Thoracic aorta (tissue), 2 donors: ENCODE measurements at regions not wholly inside any gene's neighbourhood (a gene's known extent, or its start where the extent isn't known, plus 50 kb on each side); places are given as distances from the start of the nearest gene placed in this dataset.

Experiments
- ATAC-seq: fragments of 150-250 bp; one replicate; pipeline ENCODE4 v1.8.0; 2017; ENCODE audit warnings: low read depth; ENCODE audit not compliant: insufficient number of reproducible peaks, low FRiP score
- DNase-seq: peaks from one replicate; pipeline ENCODE4 v3.0.0-alpha.2; 2020; ENCODE audit warnings: low spot score
- H3K27ac ChIP-seq, 2 donors: fragments of 200-600 bp; sonication (generic); 1 replicate in 1 of 2; 2 replicates in 1 of 2; pipeline ENCODE4 v1.5.1; 2016; ENCODE audit warnings: mild to moderate bottlenecking in 2 of 2, moderate library complexity in 2 of 2
- H3K27me3 ChIP-seq: fragments of 200-600 bp; sonication (generic); replicated peaks from 2 replicates; pipeline ENCODE4 v1.6.0; 2016; ENCODE audit warnings: mild to moderate bottlenecking; ENCODE audit not compliant: insufficient read depth
- H3K36me3 ChIP-seq: fragments of 200-600 bp; sonication (generic); one replicate; pipeline ENCODE4 v1.5.1; 2016
- H3K4me1 ChIP-seq, 2 donors: fragments of 200-600 bp; sonication (generic); 1 replicate in 1 of 2; 2 replicates in 1 of 2; pipeline versions ENCODE4 v1.5.1 to v1.6.0; 2016; ENCODE audit warnings: low read depth in 2 of 2, mild to moderate bottlenecking in 1 of 2; ENCODE audit not compliant: control insufficient read depth in 1 of 2
- H3K4me3 ChIP-seq: fragments of 200-600 bp; sonication (generic); 2 replicates; pipeline ENCODE4 v1.5.1; 2016; ENCODE audit warnings: mild to moderate bottlenecking
- H3K9me3 ChIP-seq: fragments of 200-600 bp; sonication (generic); 2 replicates; pipeline ENCODE4 v1.5.1; 2016
- TF ChIP-seq, protein P1 (sequence below): fragments of 200-600 bp; sonication (generic); IDR thresholded peaks from one replicate; pipeline ENCODE4 v1.5.1; 2019; ENCODE audit warnings: antibody characterized with exemption

DNA sequence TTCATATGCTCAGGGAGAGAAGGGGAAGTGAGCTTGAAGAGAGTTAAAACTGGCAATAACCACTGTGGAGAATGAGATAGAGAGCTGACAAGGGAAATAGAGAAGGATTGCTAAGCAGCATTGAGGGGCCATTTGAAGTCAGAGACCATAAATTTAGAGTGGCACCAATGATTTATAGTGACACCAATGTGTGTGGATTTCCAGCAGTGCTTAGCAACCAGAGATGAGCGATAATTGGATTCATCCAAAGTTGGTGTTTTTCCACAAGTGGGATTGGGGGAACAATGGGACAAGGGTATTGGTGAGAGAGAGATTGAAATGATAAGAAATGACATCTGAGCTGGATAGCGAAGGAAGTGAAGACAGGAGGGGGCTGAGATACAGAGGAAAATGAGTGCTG is 114.1 kb downstream of the C1orf94 start:
- H3K9me3 ChIP-seq, result no peaks in the 10 kb centered on the region
- no peaks in the 10 kb centered on the region for H3K4me1 ChIP-seq
- no peaks in the 10 kb centered on the region for H3K27me3 ChIP-seq
- no peaks in the 10 kb centered on the region for H3K36me3 ChIP-seq
- no peak for ATAC-seq
- TF ChIP-seq, protein P1, sequence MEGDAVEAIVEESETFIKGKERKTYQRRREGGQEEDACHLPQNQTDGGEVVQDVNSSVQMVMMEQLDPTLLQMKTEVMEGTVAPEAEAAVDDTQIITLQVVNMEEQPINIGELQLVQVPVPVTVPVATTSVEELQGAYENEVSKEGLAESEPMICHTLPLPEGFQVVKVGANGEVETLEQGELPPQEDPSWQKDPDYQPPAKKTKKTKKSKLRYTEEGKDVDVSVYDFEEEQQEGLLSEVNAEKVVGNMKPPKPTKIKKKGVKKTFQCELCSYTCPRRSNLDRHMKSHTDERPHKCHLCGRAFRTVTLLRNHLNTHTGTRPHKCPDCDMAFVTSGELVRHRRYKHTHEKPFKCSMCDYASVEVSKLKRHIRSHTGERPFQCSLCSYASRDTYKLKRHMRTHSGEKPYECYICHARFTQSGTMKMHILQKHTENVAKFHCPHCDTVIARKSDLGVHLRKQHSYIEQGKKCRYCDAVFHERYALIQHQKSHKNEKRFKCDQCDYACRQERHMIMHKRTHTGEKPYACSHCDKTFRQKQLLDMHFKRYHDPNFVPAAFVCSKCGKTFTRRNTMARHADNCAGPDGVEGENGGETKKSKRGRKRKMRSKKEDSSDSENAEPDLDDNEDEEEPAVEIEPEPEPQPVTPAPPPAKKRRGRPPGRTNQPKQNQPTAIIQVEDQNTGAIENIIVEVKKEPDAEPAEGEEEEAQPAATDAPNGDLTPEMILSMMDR, result no peak
- H3K4me3 ChIP-seq, result no peak overlapping the region
- DNase-seq, result no peak
- no peak overlapping the region for H3K27ac ChIP-seq

DNA sequence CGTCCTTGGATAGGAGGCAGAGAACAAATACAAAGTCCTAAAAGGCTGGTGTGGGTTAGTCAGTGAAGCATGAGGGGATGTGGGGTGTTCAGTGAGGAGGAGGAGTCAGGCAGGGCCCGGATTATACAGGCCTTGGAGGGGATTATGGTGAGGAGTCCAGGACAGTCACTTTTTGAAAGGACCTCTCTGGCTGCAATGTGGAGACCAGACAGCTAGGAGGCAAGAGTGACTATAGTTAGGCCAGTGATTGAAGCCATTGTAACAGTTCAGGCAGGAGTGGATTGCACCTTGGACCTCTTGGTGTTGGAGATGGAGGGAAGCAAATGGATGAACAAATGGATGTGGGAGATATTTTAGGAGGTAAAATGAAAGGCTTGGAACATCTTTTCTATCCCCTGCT is 115.8 kb downstream of the C1orf94 start:
- no peaks in the 10 kb centered on the region for H3K4me1 ChIP-seq
- TF ChIP-seq, protein P1, result no peak
- no peaks in the 10 kb centered on the region for H3K27me3 ChIP-seq
- H3K27ac ChIP-seq, result no peak overlapping the region
- no peak for DNase-seq
- H3K4me3 ChIP-seq, result no peak overlapping the region
- no peak for ATAC-seq
- H3K36me3 ChIP-seq, result no peaks in the 10 kb centered on the region
- H3K9me3 ChIP-seq, result no peaks in the 10 kb centered on the region

DNA sequence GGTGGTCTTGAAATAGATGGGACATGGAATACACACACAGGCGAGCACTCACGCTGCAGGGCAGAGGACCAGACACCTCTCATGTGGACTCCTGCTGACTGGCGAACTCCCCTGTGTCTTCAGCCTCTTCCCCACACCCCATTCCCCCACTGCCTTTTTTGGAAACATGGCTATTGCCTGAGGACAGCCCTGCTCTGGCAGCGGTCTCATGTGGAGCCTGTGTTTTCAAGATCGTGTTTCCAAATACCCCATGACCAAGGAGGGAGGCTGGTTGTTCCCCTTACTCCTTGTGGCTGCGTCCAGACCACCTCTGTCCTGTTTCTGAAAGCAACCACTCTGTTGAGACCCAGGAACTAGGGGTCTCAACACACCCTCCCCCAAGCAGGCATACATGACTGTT is 119.4 kb downstream of the C1orf94 start:
- TF ChIP-seq, protein P1, result no peak
- no peak for DNase-seq

GRCh38 chr1:34302798-34303197 is 126.1 kb downstream of the C1orf94 start:
- peaks cover 3% of the 10 kb centered on the region for H3K9me3 ChIP-seq
- ATAC-seq (no peak), DNase-seq (no peak)
- no peak overlapping the region for H3K27ac ChIP-seq
- no peaks in the 10 kb centered on the region for H3K27me3 ChIP-seq
- no peaks in the 10 kb centered on the region for H3K36me3 ChIP-seq
- no peaks in the 10 kb centered on the region for H3K4me1 ChIP-seq
- no peak overlapping the region for H3K4me3 ChIP-seq
- TF ChIP-seq, protein P1, result no peak

More for the DNA sequence above, 119.4 kb downstream of the C1orf94 start:
- Histone ChIP-seq H3K4me3 (no peak overlapping the region), H3K27me3 (no peaks in the 10 kb centered on the region), H3K4me1 (no peaks in the 10 kb centered on the region), H3K9me3 (no peaks in the 10 kb centered on the region), H3K36me3 (no peaks in the 10 kb centered on the region), H3K27ac (no peak overlapping the region)
- ATAC-seq, result no peak

GRCh38 chr1:34303218-34303617 is 126.5 kb downstream of the C1orf94 start:
- H3K36me3 ChIP-seq, result no peaks in the 10 kb centered on the region
- TF ChIP-seq, protein P1, result no peak
- H3K27me3 ChIP-seq, result no peaks in the 10 kb centered on the region
- peaks cover 3% of the 10 kb centered on the region for H3K9me3 ChIP-seq
- no peak overlapping the region for H3K27ac ChIP-seq
- no peak overlapping the region for H3K4me3 ChIP-seq
- DNase-seq (no peak), ATAC-seq (no peak)
- H3K4me1 ChIP-seq, result no peaks in the 10 kb centered on the region
